ENCODE measurements at regions not wholly inside any gene's neighbourhood (a gene's known extent, or its start where the extent isn't known, plus 50 kb on each side); places are given as distances from the start of the nearest gene placed in this dataset.

GRCh38 chr9:81767921-81768320 lies 78.6 kb upstream of the TLE1 start:
- no peak overlapping the region for H3K18ac ChIP-seq (ENCODE audit: low read depth in 1 of 2, low read length in 2 of 2)
- no peaks in the 10 kb centered on the region for H3K27me3 ChIP-seq (ENCODE audit: control insufficient read depth in 1 of 2, insufficient read depth in 1 of 2, low read length in 2 of 2)
- H3K36me3 ChIP-seq (ENCODE audit: control insufficient read depth in 1 of 2, insufficient read depth in 2 of 2, low read depth in 1 of 2, low read length in 2 of 2): no peaks in the 10 kb centered on the region
- H2BK120ac ChIP-seq (ENCODE audit: low read depth, low read length): no peak overlapping the region
- H3K23ac ChIP-seq (ENCODE audit: low read length in 2 of 2): no peak overlapping the region
- no peaks in the 10 kb centered on the region for H3K79me1 ChIP-seq (replicated peaks; ENCODE audit: low read length, poor library complexity, severe bottlenecking)
- no peak overlapping the region for H3K4me3 ChIP-seq (ENCODE audit: insufficient read depth in 1 of 2, low read depth in 1 of 2, low read length in 2 of 2)
- H3K9ac ChIP-seq (ENCODE audit: low read length): no peak overlapping the region
- DNase-seq: no peak
- H2AFZ ChIP-seq (ENCODE audit: low read depth, low read length): no peak overlapping the region
- H3K14ac ChIP-seq (ENCODE audit: low read length in 2 of 2): no peak overlapping the region
- H3K4ac ChIP-seq (ENCODE audit: low read depth in 1 of 2, low read length in 2 of 2): no peak overlapping the region
- no peak overlapping the region for H4K8ac ChIP-seq (ENCODE audit: low read length)
- peaks cover 6% of the 10 kb centered on the region for H3K9me3 ChIP-seq (ENCODE audit: control insufficient read depth, low read length)
- H3K27ac ChIP-seq (ENCODE audit: low read length, poor library complexity, severe bottlenecking): no peak overlapping the region
- no peak overlapping the region for H2BK12ac ChIP-seq (ENCODE audit: low read length in 2 of 2)
- H2BK15ac ChIP-seq (ENCODE audit: low read depth, poor library complexity, severe bottlenecking): no peak overlapping the region
- no peak overlapping the region for H4K91ac ChIP-seq (ENCODE audit: low read length)
- peaks cover 2% of the 10 kb centered on the region for H3K4me1 ChIP-seq (ENCODE audit: control insufficient read depth, insufficient read depth, low read depth, low read length)
- no peak overlapping the region for H2BK5ac ChIP-seq (ENCODE audit: low read depth, low read length, poor library complexity, severe bottlenecking)
- no peak overlapping the region for H3K4me2 ChIP-seq (ENCODE audit: low read length, poor library complexity, severe bottlenecking)
- H2AK5ac ChIP-seq (ENCODE audit: low read length, severe bottlenecking): no peak overlapping the region

- H3K4me1 ChIP-seq (ENCODE audit: control insufficient read depth, insufficient read depth, low read depth, low read length): peaks cover 2% of the 10 kb centered on the region
- peak; percentile 89 for DNase-seq
- H3K4me2 ChIP-seq (ENCODE audit: low read length, poor library complexity, severe bottlenecking): no peak overlapping the region
- no peak overlapping the region for H2BK12ac ChIP-seq (ENCODE audit: low read length in 2 of 2)
- H4K8ac ChIP-seq (ENCODE audit: low read length): no peak overlapping the region
- WGBS: 21% methylated on average over 3 of the region's 4 CpGs
- no peak overlapping the region for H2AFZ ChIP-seq (ENCODE audit: low read depth, low read length)
- H3K9ac ChIP-seq (ENCODE audit: low read length): no peak overlapping the region
- H3K27me3 ChIP-seq (ENCODE audit: control insufficient read depth in 1 of 2, insufficient read depth in 1 of 2, low read length in 2 of 2): no peaks in the 10 kb centered on the region
- H3K27ac ChIP-seq (ENCODE audit: low read length, poor library complexity, severe bottlenecking): no peak overlapping the region
- H3K4ac ChIP-seq (ENCODE audit: low read depth in 1 of 2, low read length in 2 of 2): no peak overlapping the region
- H3K23ac ChIP-seq (ENCODE audit: low read length in 2 of 2): no peak overlapping the region
- H3K4me3 ChIP-seq (ENCODE audit: insufficient read depth in 1 of 2, low read depth in 1 of 2, low read length in 2 of 2): no peak overlapping the region
- no peak overlapping the region for H4K91ac ChIP-seq (ENCODE audit: low read length)
- no peak overlapping the region for H3K14ac ChIP-seq (ENCODE audit: low read length in 2 of 2)
- no peak overlapping the region for H2AK5ac ChIP-seq (ENCODE audit: low read length, severe bottlenecking)
- H2BK15ac ChIP-seq (ENCODE audit: low read depth, poor library complexity, severe bottlenecking): no peak overlapping the region
- no peak overlapping the region for H2BK5ac ChIP-seq (ENCODE audit: low read depth, low read length, poor library complexity, severe bottlenecking)
- H3K36me3 ChIP-seq (ENCODE audit: control insufficient read depth in 1 of 2, insufficient read depth in 2 of 2, low read depth in 1 of 2, low read length in 2 of 2): no peaks in the 10 kb centered on the region
- peaks cover 6% of the 10 kb centered on the region for H3K9me3 ChIP-seq (ENCODE audit: control insufficient read depth, low read length)
- no peak overlapping the region for H3K18ac ChIP-seq (ENCODE audit: low read depth in 1 of 2, low read length in 2 of 2)
- no peaks in the 10 kb centered on the region for H3K79me1 ChIP-seq (replicated peaks; ENCODE audit: low read length, poor library complexity, severe bottlenecking)
- no peak overlapping the region for H2BK120ac ChIP-seq (ENCODE audit: low read depth, low read length)
Measured at GRCh38 chr9:81771571-81771970, 82.2 kb upstream of the TLE1 start.

- Histone ChIP-seq H2BK5ac (ENCODE audit: low read depth, low read length, poor library complexity, severe bottlenecking) (no peak overlapping the region), H3K79me1 (replicated peaks; ENCODE audit: low read length, poor library complexity, severe bottlenecking) (no peaks in the 10 kb centered on the region), H2BK120ac (ENCODE audit: low read depth, low read length) (no peak overlapping the region)
Measured at GRCh38 chr9:81772144-81772543, 82.8 kb upstream of the TLE1 start.

GRCh38 chr9:81776390-81776789 lies 87.0 kb upstream of the TLE1 start:
- no peaks in the 10 kb centered on the region for H3K79me1 ChIP-seq (replicated peaks; ENCODE audit: low read length, poor library complexity, severe bottlenecking)
- peak; percentile 29 for DNase-seq
- no peak overlapping the region for H3K23ac ChIP-seq (ENCODE audit: low read length in 2 of 2)
- H3K4me3 ChIP-seq (ENCODE audit: insufficient read depth in 1 of 2, low read depth in 1 of 2, low read length in 2 of 2): no peak overlapping the region
- no peak overlapping the region for H3K4ac ChIP-seq (ENCODE audit: low read depth in 1 of 2, low read length in 2 of 2)
- no peak overlapping the region for H3K27ac ChIP-seq (ENCODE audit: low read length, poor library complexity, severe bottlenecking)
- H3K4me1 ChIP-seq (ENCODE audit: control insufficient read depth, insufficient read depth, low read depth, low read length): peaks cover under 1% of the 10 kb centered on the region
- H2AFZ ChIP-seq (ENCODE audit: low read depth, low read length): no peak overlapping the region
- H4K91ac ChIP-seq (ENCODE audit: low read length): no peak overlapping the region
- no peak overlapping the region for H2BK5ac ChIP-seq (ENCODE audit: low read depth, low read length, poor library complexity, severe bottlenecking)
- no peaks in the 10 kb centered on the region for H3K36me3 ChIP-seq (ENCODE audit: control insufficient read depth in 1 of 2, insufficient read depth in 2 of 2, low read depth in 1 of 2, low read length in 2 of 2)
- no peak overlapping the region for H2BK120ac ChIP-seq (ENCODE audit: low read depth, low read length)
- H3K4me2 ChIP-seq (ENCODE audit: low read length, poor library complexity, severe bottlenecking): no peak overlapping the region
- no peak overlapping the region for H3K18ac ChIP-seq (ENCODE audit: low read depth in 1 of 2, low read length in 2 of 2)
- 17% methylated on average over 1 of the region's 1 CpG for WGBS
- no peaks in the 10 kb centered on the region for H3K27me3 ChIP-seq (ENCODE audit: control insufficient read depth in 1 of 2, insufficient read depth in 1 of 2, low read length in 2 of 2)
- H3K14ac ChIP-seq (ENCODE audit: low read length in 2 of 2): no peak overlapping the region
- H2AK5ac ChIP-seq (ENCODE audit: low read length, severe bottlenecking): no peak overlapping the region
- no peak overlapping the region for H3K9ac ChIP-seq (ENCODE audit: low read length)
- no peaks in the 10 kb centered on the region for H3K9me3 ChIP-seq (ENCODE audit: control insufficient read depth, low read length)
- H2BK12ac ChIP-seq (ENCODE audit: low read length in 2 of 2): no peak overlapping the region
- H4K8ac ChIP-seq (ENCODE audit: low read length): no peak overlapping the region
- no peak overlapping the region for H2BK15ac ChIP-seq (ENCODE audit: low read depth, poor library complexity, severe bottlenecking)

More at GRCh38 chr9:81772144-81772543, 82.8 kb upstream of the TLE1 start:
- H3K27me3 ChIP-seq (ENCODE audit: control insufficient read depth in 1 of 2, insufficient read depth in 1 of 2, low read length in 2 of 2): no peaks in the 10 kb centered on the region
- H3K4me2 ChIP-seq (ENCODE audit: low read length, poor library complexity, severe bottlenecking): no peak overlapping the region
- WGBS: no CpG with 5 or more reads among the region's 1 CpG
- no peak overlapping the region for H2BK12ac ChIP-seq (ENCODE audit: low read length in 2 of 2)
- no peak overlapping the region for H2AFZ ChIP-seq (ENCODE audit: low read depth, low read length)
- peaks cover 2% of the 10 kb centered on the region for H3K4me1 ChIP-seq (ENCODE audit: control insufficient read depth, insufficient read depth, low read depth, low read length)
- no peak overlapping the region for H3K18ac ChIP-seq (ENCODE audit: low read depth in 1 of 2, low read length in 2 of 2)
- H3K14ac ChIP-seq (ENCODE audit: low read length in 2 of 2): no peak overlapping the region
- DNase-seq: peak; percentile 28
- no peak overlapping the region for H4K91ac ChIP-seq (ENCODE audit: low read length)
- H2AK5ac ChIP-seq (ENCODE audit: low read length, severe bottlenecking): no peak overlapping the region
- no peaks in the 10 kb centered on the region for H3K36me3 ChIP-seq (ENCODE audit: control insufficient read depth in 1 of 2, insufficient read depth in 2 of 2, low read depth in 1 of 2, low read length in 2 of 2)
- no peak overlapping the region for H3K4me3 ChIP-seq (ENCODE audit: insufficient read depth in 1 of 2, low read depth in 1 of 2, low read length in 2 of 2)
- peaks cover 6% of the 10 kb centered on the region for H3K9me3 ChIP-seq (ENCODE audit: control insufficient read depth, low read length)
- H3K27ac ChIP-seq (ENCODE audit: low read length, poor library complexity, severe bottlenecking): peak overlapping the region; percentile 31
- H3K23ac ChIP-seq (ENCODE audit: low read length in 2 of 2): no peak overlapping the region
- H2BK15ac ChIP-seq (ENCODE audit: low read depth, poor library complexity, severe bottlenecking): no peak overlapping the region
- H3K9ac ChIP-seq (ENCODE audit: low read length): no peak overlapping the region
- H4K8ac ChIP-seq (ENCODE audit: low read length): no peak overlapping the region
- no peak overlapping the region for H3K4ac ChIP-seq (ENCODE audit: low read depth in 1 of 2, low read length in 2 of 2)

All from mesenchymal stem cell (in vitro differentiated cells and primary cell).